HG03558 (cell line): ENCODE measurements at regions not wholly inside any gene's neighbourhood (a gene's known extent, or its start where the extent isn't known, plus 50 kb on each side); places are given as distances from the start of the nearest gene placed in this dataset.

Source experiments
- ATAC-seq: cut with Tn5 transposase; IDR thresholded peaks from one replicate; pipeline ENCODE4 v1.9.1; 2021; ENCODE audit warnings: moderate number of reproducible peaks; ENCODE audit not compliant: unreplicated experiment; ENCODE audit errors: extremely low read depth

DNA sequence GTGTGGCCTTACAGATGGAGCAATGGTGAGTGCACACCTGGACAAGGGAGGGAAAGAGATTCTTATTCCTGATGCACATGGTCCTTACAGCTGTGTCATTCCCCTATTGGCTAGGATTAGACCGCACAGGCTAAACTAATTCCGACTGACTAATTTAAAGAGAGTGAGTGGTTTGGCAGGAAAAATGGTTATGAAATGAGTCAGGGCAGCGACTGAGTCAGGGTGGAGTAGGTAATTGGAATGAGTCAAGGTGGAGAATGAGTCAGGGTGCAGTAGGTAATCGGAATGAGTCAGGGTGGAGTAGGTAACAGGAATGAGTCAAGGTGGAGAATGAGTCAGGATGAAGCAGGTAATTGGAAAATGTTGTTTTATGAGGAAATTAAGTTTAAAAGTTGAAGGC lies 1353.7 kb upstream of the LRRTM1 start:
- no peak for ATAC-seq

DNA sequence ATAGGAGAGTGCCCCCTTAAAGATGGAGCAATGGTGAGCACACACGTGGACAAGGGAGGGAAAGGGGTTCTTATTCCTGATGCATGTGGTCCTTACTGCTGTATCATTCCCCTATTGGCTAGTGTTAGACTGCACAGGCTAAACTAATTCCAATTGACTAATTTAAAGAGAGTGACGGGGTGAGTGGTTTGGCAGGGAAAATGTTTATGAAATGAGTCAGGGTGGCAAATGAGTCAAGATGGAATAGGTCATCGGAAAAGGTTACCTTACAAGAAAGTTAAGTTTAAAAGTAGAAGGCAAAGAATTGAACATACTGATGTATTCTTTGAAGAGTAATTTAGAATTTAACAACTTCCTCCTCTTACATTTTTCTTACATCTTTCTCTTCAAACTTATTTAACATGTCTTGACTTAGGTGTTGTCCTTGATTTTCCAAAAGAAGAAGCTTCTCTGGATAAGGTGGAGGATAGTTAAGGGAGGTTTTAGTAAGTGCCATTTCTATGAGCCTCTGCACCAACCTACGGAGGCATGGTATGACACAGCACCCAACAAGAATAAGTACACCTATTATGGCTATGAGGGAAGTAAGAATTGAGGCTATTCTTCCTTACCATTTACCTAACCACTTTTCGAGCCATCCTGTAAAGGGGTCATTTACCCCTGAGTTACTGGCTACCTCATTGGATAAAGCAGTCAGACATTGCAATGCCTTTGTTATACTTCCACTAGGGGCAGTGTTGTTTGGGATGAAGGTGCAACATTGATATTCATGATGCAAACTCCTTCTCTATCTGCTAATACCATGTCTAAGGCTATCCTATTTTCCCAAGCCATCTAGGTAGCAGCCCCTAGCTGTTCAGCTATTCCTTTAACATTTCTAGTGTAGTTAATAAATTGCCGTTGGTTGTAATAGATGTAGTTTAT lies 1345.8 kb upstream of the LRRTM1 start:
- ATAC-seq = no peak

DNA sequence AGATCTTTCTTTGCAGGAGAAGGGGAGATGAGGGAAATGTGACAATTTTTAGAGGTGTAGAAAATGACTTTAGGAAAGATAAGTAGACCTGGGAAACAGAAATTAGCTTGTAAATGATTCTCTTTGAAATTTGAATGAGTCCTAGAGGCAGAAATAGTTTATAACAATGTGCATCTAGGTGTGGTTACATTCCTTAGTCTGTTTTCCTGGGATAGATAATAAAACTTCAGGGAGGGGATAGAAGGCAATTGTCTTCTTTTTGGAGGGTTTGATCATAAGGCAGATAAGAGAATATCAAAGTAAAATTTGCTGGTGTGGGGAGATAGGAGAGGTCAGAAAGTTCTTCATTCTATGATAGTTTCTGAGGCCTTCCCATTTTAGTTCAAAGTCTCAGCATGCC lies 1344.3 kb upstream of the LRRTM1 start:
- ATAC-seq = no peak

DNA sequence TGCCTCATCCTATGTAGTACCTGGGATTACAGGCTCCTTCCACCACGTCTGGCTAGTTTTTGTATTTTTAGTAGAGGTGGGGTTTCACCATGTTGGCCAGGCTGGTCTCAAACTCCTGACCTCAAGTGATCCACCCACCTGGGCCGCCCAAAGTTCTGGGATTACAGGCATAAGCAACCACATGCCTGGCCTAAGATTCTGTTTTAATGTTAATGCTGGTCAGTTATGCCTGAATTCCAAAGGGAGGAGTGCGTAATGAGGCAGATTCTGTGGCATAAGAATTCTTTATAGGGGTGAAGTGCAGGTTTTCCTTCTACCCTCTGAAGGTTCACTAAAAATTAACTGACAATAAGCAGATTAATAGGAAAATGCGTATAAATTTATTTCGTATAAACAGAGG lies 1343.8 kb upstream of the LRRTM1 start:
- no peak for ATAC-seq

DNA sequence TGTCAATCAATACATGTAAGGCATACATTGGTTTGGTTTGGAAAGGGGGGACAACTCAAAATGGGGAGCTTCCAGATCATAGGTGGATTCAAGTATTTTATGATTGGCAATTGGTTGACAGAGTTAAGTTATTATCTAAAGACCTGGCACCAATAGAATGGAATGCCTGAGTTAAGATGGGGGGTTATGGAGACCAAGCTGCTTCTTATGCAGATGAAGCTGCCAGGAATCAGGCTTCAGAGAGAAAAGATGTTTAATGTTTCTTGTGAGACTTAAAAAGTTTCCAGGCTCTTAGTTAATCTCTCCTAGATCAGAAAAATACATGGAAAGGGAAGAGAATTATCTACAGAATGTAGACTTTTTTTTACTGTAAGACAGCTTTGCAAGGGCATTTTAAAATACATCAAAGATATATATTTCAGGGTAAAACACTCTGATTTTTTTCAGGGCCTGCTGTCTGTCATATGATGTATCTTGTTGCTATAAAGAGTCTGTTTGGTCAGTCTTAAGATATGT lies 1343.2 kb upstream of the LRRTM1 start:
- no peak for ATAC-seq

DNA sequence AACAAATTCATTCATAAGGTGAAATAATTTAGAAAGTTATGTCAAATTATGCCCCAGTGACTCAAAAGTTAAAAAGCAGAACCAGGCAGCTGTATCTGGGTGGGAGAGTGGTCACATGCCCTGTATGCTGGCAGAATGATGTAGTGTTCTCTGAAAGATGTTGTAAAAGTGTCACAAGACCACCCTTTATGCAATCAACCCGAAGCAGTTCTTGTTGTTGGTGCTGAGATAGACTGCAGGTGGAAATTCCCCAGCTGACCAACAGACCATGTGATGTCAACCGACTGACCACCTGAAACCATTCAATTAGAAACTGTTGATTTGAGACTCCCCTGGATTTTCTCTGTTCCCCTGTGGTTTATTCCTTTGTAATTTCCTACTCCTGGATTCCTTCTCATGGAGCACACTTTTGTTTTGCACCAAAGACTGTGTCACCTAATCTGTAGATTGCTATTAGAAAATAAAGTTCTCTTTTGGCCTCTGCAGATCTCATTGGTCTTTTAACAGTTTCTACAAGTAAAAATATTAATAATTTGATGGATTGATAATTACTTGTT lies 1341.3 kb upstream of the LRRTM1 start:
- no peak for ATAC-seq

DNA sequence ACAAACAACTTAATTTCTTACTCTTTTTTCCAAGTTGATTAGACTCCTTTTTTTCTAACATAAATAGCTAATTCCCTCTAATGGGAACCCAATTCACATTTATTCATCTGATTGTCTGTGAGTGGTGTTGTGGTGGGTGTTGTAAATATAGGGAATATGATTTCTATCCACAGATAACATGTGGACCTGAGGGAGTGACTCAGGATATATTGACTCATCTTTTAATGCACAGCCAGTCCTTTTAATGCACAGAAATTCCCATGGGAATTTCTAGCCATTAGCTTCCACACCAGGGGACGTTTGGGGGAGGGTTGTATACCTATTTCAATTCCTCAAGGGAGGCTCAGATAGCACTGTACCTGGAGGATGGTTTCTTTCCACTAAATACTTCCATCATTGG lies 1339.6 kb upstream of the LRRTM1 start:
- ATAC-seq = no peak

DNA sequence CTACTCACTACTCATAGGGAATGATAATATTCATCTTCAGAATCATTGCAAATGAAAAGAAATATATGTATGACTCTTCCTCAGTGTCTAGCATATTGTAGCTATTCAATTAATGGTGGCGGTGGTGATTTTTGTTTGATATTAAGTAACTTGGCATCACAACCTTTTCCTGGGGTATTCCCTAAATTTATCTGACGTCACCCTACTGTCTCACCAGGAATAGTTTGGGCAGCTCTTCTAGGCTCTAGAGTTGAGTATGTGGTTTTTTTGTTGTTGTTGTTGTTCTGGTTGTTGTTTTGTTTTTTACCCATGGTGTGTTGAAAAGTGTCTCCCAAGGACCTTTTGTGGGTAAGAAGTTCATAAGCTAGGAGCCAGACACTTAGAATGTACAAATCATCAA lies 1320.3 kb upstream of the LRRTM1 start:
- no peak for ATAC-seq

DNA sequence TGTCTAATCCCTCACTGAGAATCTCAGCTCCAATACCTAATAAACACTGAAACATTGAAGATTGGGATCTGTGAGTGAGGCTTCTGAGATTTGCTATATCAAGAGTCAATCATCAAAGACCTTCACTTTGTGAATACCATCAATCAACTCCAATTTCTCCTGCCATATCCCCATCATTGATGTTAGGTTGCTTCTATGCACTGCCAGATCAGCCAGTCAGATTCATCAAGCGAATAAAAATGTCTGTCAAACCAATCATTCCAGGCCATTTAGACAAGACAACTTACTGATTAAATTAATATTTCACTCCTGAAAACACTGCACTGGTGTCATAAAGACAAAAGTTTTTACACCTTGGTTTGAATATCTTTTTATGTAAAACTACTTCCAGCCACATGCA lies 1295.5 kb upstream of the LRRTM1 start:
- ATAC-seq = no peak

DNA sequence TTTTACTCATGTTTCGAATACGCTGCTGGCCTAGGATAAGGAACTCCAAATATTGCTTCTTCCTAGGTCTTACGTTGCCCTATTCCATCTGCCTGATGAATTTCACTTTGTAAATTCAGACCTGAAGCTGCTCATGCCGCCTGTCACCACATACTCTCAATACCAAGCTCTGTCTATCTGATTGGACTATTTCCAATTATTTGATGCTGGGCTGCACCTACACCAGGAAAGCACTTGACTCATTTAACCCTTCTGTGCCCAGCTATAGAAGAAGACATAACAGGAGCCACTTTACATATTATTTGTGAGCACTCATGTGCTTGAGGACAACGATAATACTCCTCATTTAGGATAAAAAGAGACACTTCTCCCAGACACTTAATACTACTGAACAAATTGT lies 1293.9 kb upstream of the LRRTM1 start:
- ATAC-seq = no peak

DNA sequence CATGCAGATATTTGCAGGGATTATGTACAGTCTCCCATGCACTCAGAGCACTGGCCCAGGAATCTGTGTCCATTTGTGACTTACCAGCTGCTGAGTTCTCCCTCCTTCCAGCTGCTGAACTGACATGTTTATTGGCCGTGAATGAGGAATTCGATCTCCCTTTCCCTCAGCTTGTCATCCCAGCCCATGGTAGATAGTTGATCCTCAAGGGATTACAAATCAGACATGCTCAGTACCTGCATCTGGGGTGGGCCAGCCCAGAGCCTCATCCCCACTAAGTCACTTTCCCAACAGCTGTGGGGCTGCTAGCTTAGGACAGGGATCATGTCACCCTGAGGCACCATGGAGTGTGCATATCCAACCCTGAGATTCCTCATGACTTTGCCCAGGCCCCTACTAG lies 1284.9 kb upstream of the LRRTM1 start:
- no peak for ATAC-seq

DNA sequence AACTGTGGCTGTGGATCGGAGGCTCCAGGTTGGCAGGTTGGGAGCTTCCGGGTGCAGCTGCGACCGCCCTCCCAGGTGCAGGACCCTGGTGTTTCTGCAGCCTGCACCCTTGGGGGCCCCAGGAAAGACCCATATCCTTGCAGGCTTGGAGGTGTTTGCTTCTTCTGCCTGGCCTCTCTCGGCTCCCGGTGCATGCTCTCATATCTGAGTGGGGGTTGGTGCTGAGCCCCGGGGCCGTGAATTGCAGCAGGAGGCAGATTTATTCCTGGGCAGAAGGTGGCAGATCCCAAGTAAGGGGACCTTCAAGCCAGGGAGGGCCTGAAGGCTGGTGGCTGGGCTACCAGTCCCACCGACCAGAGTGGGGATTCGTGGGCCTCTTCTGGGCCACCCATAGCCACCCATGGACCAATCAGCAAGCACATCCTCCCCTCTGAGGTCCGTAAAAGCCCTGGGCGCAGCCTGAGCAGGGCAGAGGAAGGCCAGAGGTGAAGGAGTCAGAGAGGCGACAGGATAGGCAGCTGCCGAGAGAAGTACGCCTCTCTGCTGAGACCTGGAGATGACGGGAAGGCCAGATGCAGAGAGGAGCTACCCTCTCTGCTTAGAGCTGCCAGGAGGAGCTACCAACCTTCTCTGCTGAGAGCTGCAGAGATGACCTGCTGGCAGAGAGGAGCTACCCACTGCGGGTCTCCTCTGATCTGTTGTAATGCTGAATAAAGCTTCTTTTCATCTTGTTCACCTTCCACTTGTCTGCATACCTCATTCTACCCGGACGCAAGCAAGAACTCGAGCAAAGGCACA lies 1279.0 kb upstream of the LRRTM1 start:
- ATAC-seq = no peak

DNA sequence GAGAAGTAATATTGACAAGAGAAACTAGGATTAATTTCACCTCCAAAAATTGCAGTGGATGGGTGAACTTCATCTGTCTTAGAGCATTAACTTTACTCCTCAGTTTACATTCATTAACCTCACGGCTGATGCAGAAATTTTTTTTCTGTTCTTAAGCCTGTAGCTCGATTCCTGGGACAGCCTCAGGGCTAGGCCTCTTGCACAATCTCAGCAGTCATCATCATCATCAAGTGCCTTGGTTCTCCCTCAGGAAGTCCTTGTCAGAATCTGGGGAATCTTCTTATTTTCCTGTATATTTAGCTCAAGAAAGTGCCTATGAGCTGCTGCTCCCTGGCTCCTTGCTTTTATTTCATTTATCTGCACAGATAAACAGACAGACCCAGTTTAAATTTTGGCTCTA lies 1272.2 kb upstream of the LRRTM1 start:
- ATAC-seq = no peak

DNA sequence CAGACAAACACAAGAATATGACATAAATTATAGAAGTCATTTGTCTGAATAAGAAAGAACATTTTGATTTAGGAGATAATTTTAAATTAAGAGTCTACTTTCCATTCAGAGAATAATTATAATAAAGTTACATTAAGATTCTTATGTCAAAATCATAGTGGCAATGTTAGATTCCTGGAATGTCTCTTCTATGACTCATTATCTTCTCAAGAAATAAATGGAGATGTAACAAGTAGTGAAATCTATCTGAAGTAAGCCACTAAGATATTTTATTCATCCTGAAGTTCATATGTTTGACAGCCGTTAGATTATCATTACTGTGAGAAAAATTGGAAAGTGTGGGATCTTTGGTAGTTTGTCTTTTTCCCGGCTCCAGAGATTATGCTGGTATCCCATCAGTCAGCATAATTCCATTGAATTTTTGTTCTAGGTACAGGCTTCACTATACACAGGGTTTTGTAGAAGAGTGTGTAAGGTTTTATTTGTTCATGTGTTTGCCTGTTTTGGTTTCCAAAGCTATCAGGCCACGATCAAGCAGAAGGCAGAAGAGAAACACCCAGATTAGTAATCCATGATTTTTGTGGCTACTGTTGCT lies 1246.6 kb upstream of the LRRTM1 start:
- no peak for ATAC-seq

DNA sequence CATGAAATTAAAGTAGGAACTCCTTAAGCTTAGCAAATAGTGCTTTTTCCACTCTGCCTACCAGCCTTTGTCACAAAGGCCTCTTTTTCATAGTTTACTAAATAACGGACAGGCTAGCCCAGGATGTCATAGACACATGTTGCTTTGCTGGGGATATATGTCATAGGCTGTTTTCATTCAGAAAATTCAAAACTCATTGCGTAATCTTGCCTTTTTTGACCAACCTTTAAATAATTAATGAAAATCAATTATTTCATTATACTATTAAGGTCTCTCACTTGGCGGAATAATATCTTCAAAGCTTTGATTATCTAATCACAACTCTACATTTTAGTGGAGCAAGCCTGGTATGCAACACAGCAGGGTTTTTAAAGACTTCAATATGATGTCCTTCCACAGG lies 1245.7 kb upstream of the LRRTM1 start:
- ATAC-seq = no peak

DNA sequence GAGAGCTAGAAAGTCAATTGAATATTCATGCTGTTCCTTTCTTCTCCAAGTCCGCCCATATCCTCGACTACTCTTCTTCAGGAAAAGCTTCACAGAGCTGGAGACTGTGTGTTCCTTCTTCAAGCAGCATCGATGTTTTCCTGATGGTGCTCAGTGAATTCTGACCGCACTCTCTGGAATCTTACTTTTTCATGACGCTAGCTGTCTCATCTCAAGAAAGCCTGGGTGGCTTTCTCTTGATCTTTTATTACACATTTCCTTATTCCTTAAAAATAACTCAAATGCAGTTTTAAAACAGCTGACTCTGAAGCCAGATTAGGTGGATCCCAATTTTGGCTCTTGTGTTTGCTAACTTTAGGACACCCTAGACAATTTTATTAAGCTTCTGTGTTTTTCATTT lies 1245.1 kb upstream of the LRRTM1 start:
- no peak for ATAC-seq

DNA sequence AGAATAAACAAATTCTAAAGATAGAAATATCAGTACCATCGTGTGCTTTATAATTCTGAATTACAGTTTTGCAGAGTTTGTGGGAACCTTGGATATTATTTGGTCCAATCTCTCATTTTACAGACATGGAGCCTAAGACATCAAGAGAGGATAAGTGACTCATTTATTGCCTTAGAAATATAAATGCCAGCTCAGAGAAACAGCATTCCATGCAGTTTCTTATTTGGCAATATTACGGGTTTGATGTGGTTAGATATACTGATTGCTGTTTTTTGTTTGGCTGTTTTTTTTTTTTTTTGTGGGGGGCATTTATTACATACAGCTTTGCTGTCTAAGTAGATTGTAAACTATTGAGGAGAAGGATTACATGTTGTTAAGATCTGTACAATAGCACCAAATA lies 1241.1 kb upstream of the LRRTM1 start:
- ATAC-seq = no peak

DNA sequence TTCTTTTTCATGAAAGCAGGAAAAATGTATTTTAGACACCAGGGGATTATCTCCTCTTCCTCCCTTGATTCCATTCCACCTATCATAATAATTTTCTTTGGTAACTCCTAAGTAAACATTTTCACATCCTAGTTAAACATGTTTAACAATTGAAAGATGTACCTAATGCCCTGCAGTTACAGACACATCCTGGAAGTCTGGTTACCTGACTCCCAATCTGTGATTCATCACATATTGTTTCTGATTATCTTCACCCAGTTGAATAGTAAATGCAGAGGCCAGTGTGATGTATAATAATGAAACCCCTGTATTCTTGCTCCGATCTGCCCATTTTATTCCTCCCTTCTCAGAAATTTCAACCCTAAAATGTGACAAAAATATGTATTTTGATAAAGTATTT lies 1237.6 kb upstream of the LRRTM1 start:
- ATAC-seq = no peak

DNA sequence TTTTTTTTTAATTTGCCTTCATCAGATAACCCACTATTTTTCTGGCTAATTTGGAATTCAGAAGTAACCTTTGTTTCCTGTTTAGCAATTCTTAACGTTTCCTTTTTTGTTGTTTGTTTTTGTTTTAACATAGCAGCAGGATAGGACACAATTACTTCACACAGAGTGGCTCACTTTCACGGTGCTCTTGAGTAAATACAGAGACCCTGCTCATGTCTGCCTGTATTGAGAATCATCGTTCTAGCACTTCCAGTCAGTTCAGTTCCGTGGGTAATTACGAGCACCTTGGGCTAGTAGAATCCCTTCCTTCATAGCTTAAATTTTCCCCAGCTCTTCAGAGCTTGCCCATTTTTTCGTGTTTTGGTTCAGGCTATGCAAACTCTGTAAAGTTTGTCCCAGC lies 1225.4 kb upstream of the LRRTM1 start:
- no peak for ATAC-seq

DNA sequence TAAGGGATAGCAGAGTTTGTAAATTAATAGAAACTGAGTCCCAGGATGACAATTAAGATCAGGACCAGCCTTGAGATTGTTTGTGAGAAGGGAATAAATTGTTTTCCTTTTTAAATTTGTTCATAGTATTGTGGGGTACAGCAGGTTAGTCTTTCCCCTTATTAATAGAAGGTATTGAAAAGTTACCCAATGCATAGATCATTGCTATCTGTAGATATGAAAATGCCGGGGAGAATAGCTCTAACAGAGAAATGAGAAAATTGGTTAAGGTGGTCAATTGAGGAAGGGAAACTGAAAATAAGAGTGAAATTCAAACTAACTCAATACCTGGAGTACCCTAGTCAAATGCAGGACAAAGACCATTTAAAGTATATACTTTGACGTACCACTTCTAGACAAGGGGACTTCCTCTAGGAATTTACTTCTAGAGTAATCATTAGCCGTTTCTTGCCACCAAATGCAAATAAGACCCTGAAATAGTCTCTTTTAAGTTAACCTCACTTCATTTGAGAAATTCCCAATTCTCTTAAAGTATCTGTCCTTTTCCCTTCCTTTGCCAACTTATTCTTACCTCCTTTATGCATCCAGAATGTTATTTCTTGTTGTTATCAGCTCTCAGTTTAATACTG lies 1224.4 kb upstream of the LRRTM1 start:
- ATAC-seq = peak; percentile 52
